GM21737 (cell line): ENCODE measurements at regions not wholly inside any gene's neighbourhood (a gene's known extent, or its start where the extent isn't known, plus 50 kb on each side); places are given as distances from the start of the nearest gene placed in this dataset.
"Not testable (repeated sequence)": the region's sequence is repeated elsewhere in the genome, so short reads cannot be mapped to it uniquely, and the experiment has no call there.

Experiments used
- ATAC-seq: cut with Tn5 transposase; IDR thresholded peaks from one replicate; pipeline ENCODE4 v1.9.1; 2021; ENCODE audit warnings: mild to moderate bottlenecking, moderate library complexity; ENCODE audit not compliant: unreplicated experiment

DNA sequence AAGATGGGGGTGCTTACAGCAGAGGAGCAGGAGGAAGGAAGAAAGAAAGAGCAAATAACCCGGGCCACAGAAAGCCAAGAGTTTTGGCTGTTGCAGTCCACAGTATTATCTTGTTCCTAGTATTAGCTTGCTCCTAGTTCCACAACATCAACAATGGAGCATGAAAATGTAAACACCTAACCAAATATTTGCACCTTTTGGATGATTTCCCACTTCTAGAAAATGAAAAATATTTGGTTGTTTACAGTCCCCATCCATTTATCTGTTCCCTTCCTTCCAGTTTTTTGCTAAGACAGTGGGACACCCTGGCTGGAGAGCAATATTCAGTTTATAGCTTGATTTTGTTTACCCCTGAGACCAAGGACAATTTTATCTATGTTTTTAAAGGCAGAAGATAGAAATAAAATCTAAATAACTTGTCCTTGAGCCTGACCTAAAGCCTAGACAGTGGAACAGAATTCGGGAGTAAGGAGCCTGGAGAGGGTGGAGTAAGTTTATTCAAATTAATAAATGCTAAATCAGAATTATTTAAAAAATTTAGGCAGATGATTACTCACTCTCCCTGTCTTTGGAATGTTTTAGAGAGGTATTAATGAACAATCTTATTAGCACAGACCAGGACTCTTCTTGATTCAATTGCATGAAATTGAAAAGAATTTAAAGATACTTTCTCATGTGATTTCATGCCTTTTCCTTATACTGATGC is 51.6 kb downstream of the RESF1 start:
- ATAC-seq: no peak

DNA sequence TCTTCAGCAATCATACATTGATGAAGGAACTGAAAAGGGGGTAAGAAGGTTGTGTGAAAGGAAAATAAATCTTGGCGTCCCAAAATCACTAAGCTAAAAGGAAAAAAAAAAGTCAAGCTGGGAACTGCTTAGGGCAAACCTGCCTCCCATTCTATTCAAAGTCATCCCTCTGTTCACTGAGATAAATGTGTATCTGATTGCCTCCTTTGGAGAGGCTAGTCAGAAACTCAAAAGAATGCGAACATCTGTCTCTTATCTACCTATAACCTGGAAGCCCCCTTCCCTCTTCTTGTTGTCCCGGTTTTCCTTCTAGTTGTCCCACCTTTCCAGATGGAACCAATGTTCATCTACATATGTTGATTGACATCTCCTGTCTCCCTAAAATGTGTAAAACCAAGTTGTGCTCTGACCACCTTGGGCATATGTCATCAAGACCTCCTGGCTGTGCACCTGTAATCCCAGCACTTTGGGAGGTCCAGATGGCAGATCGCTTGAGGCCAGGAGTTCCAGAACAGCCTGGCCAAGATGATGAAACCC is 53.1 kb downstream of the RESF1 start:
- no peak for ATAC-seq

DNA sequence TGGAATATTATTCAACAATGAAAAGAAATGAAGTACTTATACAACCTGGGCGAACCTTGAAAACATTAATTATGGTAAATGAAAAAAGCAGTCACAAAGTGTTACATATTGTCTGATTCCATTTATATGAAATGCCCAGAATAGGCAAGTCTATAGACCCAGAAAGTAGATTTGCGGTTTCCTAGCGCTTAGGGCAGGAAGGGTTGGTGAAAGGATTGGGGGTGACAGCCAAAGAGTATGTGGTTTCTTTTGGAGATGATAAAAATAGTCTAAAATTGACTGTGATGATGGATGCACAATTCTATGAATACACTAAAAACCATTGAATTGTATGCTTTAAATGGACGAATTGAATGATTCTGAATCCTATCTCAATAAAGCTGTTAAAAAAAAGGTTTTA is 55.8 kb downstream of the RESF1 start:
- no peak for ATAC-seq

DNA sequence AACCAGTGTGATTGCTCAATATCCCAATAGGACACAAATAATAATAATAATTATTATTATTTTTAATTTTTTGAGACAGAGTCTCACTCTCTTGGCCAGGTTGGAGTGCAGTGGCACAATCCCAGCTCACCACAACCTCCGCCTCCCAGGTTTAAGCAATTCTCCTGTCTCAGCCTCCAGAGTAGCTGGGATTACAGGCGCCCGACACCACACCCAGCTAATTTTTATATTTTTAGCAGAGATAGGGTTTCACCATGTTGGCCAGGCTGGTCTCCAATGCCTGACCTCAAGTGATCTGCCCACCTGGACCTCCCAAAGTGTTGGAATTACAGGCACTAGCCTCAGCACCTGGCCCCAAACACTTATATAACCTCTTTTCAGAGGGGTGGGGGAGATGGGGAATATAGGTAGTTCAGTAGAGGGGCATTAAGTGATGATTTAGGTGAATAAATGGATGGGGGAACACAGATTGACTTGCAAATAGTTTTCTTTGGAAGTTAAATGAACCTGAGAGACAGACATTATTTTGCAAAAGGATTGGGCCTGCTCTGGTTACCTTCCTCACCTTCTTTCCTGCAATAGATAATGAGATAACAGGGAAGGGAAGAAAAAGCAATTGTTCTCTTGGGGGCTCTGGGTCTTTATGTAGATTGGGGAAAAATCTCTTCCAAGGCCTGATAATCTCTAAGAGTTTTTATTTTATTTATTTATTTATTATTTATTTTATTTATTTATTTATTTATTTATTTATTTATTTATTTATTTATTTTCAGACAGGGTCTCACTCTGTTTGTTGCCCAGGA is 57.7 kb downstream of the RESF1 start:
- ATAC-seq: no peak

DNA sequence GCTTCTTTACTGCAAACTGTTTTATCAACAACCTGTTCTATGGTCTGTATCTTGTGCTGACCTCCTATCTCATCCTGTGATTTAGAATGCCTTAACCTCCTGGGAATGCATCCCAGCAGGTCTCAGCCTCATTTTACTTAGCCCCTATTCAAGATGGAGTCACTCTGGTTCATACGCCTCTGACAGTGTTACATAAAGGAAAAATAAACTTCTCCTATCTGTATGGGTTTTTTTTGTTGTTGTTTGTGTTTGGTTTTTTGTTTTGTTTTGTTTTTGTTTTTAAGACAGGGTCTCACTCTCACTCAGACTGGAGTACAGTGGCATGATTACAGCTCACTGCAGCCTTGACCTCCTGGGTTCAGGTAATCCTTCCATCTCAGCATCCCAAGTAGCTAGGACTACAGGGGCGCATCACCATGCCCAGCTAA is 62.1 kb downstream of the RESF1 start:
- ATAC-seq: no peak

DNA sequence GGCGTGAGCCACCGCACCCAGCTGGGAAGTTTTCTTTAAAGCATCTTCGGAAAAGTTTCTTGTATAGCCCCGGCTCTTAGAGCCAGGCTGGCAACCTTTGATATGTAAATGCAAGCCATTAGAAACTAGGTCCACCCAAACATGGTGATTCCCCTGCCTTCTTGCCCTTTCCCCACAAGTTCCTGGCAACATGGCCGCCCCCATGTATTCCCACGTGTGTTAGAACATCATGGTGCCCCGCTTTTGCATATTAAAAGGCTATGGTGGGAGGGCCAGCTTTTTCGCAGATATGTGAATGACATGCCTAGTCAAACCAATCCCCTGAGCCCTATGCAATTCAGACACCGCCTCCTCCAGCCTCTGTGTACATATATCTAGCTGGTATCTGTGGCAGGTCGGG is 63.2 kb downstream of the RESF1 start:
- not testable (repeated sequence) for ATAC-seq

DNA sequence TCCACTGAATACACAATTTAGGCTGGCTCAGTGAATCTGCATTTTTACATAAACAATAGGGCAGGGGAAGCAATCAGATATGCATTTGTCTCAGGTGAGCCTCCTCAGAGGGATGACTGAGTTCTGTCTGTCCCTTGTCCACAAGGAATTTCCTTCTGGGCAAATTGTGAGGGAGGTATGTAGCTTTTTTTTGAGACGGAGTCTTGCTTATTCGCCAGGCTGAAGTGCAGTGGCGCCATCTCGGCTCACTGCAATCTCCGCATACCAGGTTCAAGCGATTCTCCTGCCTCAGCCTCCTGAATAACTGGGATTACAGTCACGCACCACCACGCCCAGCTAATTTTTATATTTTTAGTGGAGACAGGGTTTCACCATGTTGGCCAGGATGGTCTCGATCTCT is 64.6 kb downstream of the RESF1 start:
- not testable (repeated sequence) for ATAC-seq

DNA sequence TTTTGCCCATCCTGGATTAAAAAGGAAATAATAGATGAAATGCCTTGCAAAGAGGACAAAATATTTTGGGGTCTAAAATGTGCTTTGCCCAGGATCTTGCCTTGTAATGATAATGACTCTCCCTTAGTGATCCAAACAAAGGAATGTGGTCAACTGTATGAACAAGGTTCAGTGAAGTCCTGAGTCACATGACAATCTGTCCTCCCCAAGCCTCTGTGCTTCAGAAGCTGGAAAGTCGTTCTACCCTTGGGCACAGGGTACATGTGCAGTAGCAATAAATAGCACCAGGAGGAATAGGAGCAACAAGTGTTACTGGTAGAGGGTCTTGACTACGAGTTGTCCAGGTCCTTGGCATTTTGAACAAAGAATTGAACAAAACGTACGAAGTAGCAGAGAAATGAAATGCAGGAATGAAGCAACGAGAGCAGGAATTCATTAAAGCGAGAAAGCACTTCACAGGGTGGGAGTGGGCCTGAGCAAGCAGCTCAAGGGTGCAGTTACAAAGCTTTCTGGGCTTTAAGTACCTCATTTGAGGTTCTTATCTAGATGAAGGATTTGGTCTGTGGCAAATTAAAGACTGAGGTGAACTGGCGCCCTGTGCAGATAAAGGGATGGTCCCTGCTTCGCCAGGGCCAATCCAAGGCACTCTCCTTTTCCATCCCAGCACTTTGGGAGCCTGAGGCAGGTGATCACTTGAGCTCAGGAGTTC is 65.8 kb downstream of the RESF1 start:
- ATAC-seq: no peak

DNA sequence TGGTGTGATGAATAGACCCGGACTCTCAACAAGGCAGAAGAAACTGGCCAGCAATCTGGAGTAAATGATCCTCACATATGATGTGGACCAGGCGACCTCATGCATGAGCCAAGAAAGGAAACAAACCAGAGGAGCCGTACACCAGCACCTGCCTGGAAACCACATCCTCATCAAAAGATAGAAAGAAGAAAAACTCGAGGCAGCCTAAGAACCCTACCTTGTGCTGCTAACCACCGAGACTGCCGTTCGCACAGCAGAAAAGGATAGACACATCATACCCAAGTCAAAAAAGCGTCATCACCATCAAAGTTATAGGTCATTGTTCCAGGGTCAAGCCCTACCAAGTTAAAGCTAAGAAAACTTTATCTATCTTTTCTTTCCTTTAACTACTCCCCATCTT is 66.7 kb downstream of the RESF1 start:
- ATAC-seq: peak; percentile 82

DNA sequence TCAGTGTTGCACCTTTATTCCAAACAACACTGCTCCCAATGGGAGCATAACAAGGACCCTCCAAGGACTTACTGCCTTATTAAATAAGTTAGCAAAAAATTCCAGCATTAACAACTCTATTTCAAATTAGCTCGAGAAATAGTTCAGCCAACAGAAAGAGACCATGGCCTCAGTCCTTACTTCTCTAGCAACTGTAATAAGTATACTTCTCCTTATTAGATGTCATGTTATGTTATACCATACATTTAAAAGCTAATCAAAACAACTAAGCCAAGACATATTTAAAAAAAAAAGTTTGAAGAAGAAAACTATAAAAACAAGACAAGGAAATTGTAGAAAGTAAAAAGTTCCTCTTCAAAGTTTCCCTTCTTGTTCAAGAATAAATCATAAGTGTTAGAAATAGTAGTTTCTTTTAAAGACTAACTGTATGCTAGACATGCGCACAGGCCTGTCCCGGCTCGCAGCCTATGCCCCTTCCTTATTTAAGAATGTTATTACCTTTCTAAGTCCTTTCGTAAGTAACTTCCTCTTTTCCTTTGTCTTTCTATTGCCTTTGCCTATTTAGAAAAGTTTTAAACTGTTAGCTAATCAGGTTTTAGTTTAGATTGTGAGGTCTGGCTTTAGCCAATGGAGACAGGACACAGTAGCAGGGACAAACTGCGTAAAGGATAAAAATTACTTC is 68.6 kb downstream of the RESF1 start:
- ATAC-seq: no peak

DNA sequence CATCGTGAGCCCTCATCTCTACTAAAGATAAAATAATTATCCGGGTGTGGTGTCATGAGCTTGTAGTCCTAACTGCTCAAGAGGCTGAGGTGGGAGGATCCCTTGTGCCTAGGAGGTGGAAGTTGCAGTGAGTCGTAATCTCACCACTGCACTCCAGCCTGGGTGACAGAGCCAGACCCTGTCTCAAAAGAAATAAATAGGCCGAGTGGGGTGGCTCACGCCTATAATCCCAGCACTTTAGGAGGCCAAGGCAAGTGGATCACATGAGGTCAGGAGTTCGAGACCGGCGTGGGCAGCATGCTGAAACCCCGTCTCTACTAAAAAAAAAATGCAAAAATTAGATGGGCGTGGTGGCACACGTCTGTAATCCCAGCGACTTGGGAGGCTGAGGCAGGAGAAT is 70.9 kb downstream of the RESF1 start:
- no peak for ATAC-seq

DNA sequence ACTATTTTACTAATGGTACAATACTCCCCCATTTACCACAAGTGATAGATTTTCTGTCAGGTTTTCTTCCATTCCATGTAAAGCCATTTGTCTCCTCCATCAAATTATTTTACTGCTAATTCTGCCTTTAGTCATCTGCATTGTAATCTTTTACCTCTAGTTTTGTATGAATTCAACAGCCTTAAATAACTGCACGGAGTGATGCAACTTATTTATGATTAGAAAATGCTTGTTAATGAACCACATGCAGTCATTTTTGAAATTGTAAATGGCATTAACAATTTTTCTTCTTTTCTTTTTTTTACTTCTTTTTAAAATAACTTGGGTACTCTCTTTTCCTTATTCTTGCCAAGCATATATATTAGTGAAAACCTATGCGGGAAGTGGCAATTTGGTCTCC is 71.5 kb downstream of the RESF1 start:
- no peak for ATAC-seq

DNA sequence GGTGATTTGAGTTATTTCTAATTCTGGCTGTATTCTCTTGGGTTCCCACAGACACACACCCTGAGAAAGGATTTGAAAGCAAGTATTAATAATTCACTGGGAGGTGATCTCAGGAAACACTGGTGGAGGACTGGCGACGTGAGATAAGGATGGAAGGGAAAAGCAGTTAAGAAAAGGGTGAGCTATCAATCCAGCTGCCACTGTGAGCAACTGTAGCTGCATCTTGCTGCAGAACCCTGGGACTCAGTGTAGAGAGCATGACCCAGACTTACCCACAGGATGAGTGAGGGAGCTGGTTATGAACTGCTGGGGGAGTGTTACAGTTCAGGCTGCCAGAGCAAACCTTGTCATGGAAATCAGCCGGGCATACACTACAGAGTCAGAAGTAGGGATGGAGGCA is 71.9 kb downstream of the RESF1 start:
- ATAC-seq: no peak

DNA sequence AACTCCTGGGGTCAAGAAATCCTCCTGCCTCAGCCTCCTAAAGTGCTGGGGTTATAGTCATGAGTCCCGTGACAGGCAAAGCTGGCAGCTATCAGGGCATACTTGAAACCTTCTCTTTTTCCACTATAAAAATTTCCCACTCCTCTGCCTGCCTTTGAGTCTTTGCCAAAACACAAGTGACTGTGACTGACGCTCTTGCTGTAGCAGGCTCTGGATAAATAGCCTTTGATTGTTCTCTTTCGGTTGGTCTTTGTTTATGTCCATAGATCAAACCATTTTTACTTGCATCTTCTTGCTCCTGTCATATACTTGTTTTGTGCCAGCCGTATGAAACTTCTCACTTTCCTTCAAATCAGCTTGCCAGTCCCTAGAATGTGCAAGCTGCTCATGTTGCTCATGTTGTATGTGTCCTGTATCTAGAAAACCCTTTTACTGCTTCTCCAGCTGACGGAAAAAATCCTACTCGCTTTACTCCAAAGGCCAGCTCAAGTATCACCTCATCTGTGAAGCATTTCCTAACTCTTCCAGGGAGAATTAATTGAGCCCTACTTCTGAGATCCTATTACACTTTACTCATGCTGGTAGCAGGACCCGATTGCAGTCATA is 73.1 kb downstream of the RESF1 start:
- ATAC-seq: no peak

DNA sequence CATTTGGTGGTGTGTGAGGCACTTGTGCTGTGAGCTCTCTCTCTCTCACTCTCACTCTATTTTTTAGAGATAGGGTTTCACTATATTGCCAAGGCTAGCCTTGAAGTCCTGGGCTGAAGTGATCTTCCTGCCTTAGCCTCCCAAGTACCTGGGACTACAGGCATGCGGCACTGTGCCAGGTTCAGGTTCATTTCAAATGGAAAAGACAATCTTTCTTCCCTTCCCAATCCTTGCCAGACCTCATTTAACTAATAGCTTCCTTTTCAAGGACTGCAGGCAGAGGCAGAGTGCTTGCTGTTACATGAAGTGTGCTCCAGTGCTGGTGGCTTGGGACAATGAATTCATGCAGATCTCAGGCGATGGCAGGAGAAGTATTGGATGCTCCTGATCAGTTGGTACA is 73.2 kb upstream of the BICD1 start:
- no peak for ATAC-seq

DNA sequence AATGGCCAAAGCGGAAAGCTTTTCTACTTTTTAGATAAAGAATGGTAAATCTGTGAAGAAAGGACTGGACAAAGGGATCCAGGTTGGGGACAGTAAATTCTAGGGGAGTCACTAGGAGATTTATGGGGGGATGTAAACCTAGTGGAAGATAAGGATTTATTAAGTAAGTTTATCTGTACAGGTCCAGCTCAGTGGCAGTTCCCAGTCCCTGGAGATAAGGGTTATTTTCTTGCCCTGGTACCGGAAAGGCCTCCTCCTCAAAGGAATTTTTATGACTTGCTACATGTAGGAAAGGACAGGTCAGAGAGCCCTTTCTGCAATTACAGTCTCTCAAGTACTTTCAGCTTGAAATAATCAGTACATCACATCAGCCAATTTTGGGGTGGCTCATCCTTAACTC is 72.6 kb upstream of the BICD1 start:
- no peak for ATAC-seq

DNA sequence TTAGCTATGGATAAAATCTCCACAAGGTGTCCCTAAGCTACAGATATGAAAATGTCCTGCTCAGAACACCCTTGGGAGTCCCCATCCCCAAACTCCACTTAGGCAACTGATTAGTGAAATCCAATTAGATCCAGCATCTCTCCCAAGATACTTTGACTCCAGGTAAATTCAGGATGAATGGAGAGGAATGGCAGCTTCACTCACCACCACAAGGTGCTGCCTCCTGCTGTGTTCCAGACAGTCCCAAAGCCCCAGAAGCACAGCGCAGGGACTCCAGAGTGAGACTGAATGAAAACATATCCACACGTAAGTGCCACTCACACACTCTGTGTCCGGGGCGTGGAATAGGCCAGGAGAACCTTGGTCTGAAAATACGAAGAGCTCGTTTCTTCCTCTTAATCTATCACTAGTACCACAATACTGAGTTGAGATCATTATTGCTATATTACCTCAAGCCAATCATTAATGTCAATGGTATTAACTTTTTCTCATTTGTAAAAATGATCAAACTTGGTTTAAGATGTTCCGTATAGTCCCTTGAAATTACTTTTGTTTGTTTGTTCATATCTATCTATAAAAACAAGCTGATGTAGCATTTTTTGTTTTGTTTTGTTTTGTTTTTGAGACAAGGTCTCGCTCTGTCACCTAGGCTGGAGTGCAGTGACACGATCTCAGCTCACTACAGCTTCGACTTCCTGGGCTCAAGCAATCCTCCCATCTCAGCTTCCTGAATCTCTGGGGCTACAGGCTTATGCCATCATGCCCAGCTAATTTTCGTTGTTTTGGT is 70.0 kb upstream of the BICD1 start:
- no peak for ATAC-seq

DNA sequence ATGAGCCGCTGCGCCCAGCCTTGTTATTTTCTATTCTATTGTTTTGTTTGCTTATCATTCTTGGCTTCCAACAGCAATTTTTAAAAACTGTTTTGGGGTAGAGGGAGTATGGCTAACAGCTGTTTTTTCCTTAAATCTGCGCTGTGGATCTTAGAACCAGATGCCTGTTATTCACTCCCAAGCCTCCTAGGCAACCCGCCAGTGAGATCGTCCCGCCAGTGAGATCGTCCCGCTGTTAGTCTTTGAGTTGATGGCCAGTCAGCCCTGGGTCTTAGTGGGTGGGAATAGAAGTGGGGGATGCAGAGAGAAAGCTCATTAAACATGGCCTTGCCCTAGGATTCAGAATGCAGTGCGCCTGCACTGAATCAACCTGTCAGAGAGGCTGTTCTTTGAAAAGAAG is 67.3 kb upstream of the BICD1 start:
- ATAC-seq: no peak

DNA sequence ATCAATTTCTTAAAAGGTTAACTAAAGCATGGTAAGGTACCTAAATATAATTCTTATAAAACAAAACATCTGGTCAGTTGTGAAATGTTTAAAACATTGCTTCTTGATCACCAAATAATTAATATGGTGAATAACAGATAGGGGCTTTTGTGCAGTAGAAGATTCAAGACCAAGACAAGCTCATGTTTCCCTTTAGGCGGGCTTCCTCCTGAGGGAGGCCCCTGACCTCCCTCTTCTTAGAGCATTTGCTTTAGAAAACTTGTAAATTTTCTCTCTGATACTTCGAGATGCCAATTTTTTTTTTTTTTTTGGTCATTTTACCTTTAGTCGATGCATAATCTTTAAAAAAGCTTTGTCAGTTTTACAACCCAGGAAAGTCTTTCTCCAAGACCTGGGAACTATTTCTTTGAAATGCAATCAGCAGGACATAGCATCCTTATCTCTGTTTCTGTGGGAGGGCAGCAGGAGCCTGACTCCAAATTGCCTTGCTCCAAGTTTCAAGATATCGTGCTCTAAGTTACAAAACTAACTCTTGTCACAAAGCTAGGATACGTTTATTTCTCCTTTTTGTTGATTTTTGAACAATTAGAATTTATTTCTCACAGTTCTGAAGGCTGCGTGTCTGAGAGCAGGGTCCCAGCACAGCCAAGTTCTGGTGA is 66.6 kb upstream of the BICD1 start:
- ATAC-seq: no peak
